K562 (cell line): ENCODE measurements at regions not wholly inside any gene's neighbourhood (a gene's known extent, or its start where the extent isn't known, plus 50 kb on each side); places are given as distances from the start of the nearest gene placed in this dataset.

Source experiments
- CBFA2T3 ChIP-seq: fragments of 450-650 bp; IDR thresholded peaks from 2 replicates; pipeline ENCODE4 v1.6.1; 2017
- CC2D1A ChIP-seq: fragments of 450-650 bp; IDR thresholded peaks from 2 replicates; pipeline ENCODE4 v1.6.1; 2017; ENCODE audit warnings: mild to moderate bottlenecking
- DPF2 ChIP-seq: fragments of 450-650 bp; IDR thresholded peaks from 2 replicates; pipeline ENCODE4 v1.6.1; 2016
- EGR1 ChIP-seq: fragments of 450-650 bp; conservative IDR thresholded peaks from 2 replicates; pipeline ENCODE4 v1.6.1; 2017; ENCODE audit warnings: mild to moderate bottlenecking
- GATAD2B ChIP-seq: fragments of 450-650 bp; IDR thresholded peaks from 2 replicates; pipeline ENCODE4 v1.6.1; 2017; ENCODE audit warnings: mild to moderate bottlenecking, borderline replicate concordance
- HMG20B ChIP-seq: fragments of 250-450 bp; sonication (Bioruptor Pico); IDR thresholded peaks from 2 replicates; pipeline ENCODE4 v1.5.0; 2021; ENCODE audit warnings: mild to moderate bottlenecking
- JUNB ChIP-seq: fragments of 450-650 bp; formaldehyde crosslinking; conservative IDR thresholded peaks from 2 replicates; pipeline ENCODE4 v1.4.0; 2020; ENCODE audit warnings: mild to moderate bottlenecking
- NFIC ChIP-seq: fragments of 450-650 bp; IDR thresholded peaks from 2 replicates; pipeline ENCODE4 v1.6.1; 2017; ENCODE audit warnings: mild to moderate bottlenecking, inconsistent platforms
- NONO ChIP-seq, 2 experiments: fragments of 200-400 bp in 1 of 2; fragments of 450-650 bp in 1 of 2; formaldehyde crosslinking in 1 of 2; IDR thresholded peaks; 2 replicates each; pipeline ENCODE4 v1.6.1; 2017; ENCODE audit warnings: low read depth in 2 of 2, mild to moderate bottlenecking in 2 of 2, moderate library complexity in 2 of 2, low read length in 1 of 2
- RBM39 ChIP-seq: fragments of 200-400 bp; formaldehyde crosslinking; optimal IDR thresholded peaks from 2 replicates; pipeline ENCODE3; 2018; ENCODE audit warnings: low read depth, low read length
- RREB1 ChIP-seq: fragments of 250-450 bp; sonication (Bioruptor Pico); IDR thresholded peaks from 2 replicates; pipeline ENCODE4 v1.4.0; 2020
- SRSF1 ChIP-seq: fragments of 200-400 bp; formaldehyde crosslinking; IDR thresholded peaks from 2 replicates; pipeline ENCODE4 v1.6.1; 2017; ENCODE audit warnings: mild to moderate bottlenecking, low read depth, low read length, moderate library complexity
- TBL1XR1 ChIP-seq, 2 experiments: IDR thresholded peaks; 2 replicates each; pipeline ENCODE4 v1.6.1; 2012; ENCODE audit warnings: improper control_type of control experiment in 2 of 2, low read length in 2 of 2, mild to moderate bottlenecking in 1 of 2
- YY1 ChIP-seq, 3 experiments: IDR thresholded peaks; 2 replicates each; pipeline ENCODE4 v1.6.1; 2011; ENCODE audit warnings: low read length in 2 of 3, mild to moderate bottlenecking in 2 of 3, moderate library complexity in 2 of 3, borderline replicate concordance in 1 of 3, control low read depth in 1 of 3, low read depth in 1 of 3; ENCODE audit not compliant: insufficient read depth in 3 of 3, insufficient replicate concordance in 2 of 3, control insufficient read depth in 1 of 3, insufficient read length in 1 of 3; ENCODE audit errors: extremely low read depth in 1 of 3
- ZFX ChIP-seq: sonication (generic); formaldehyde crosslinking; IDR thresholded peaks from 2 replicates; pipeline ENCODE4 v1.8.0; 2022; ENCODE audit warnings: mild to moderate bottlenecking, missing genetic modification reagents, moderate library complexity
- ZNF143 ChIP-seq: sonication (generic); formaldehyde crosslinking; IDR thresholded peaks from 2 replicates; pipeline ENCODE4 v1.9.0; 2022; ENCODE audit warnings: mild to moderate bottlenecking, missing genetic modification reagents
- ZNF609 ChIP-seq: sonication (generic); formaldehyde crosslinking; IDR thresholded peaks from 2 replicates; pipeline ENCODE4 v1.8.1; 2023; ENCODE audit warnings: missing genetic modification reagents, mild to moderate bottlenecking, borderline replicate concordance

- TF ChIP-seq NFIC (peak; percentile 59), ZNF143 (CRISPR knock-in tag) (no peak), HMG20B (no peak), NONO (IDR thresholded peaks at IDR 0.05; ENCODE audit: low read depth in 2 of 2, low read length in 1 of 2) (0 out of 4 replicates have a peak, but pooled peaks of 1 of the 2 experiments have one; percentile 8), YY1 (IDR thresholded peaks at IDR 0.05; ENCODE audit: borderline replicate concordance in 1 of 3, control insufficient read depth in 1 of 3, extremely low read depth in 1 of 3, insufficient read depth in 3 of 3, insufficient read length in 1 of 3, insufficient replicate concordance in 2 of 3, low read depth in 1 of 3, low read length in 2 of 3) (peak in 1 of 3 experiments; percentile 17), DPF2 (peak; percentile 83), RREB1 (no peak), ZNF609 (CRISPR knock-in tag) (no peak), GATAD2B (no peak; the same call in 1 of the 2 replicates), RBM39 (no peak), ZFX (CRISPR knock-in tag) (no peak), EGR1 (peak; percentile 47; the same call in 1 of the 2 replicates), SRSF1 (no peak), CBFA2T3 (peak; percentile 93), TBL1XR1 (IDR thresholded peaks at IDR 0.05; ENCODE audit: low read length in 2 of 2) (0 out of 4 replicates have a peak, but pooled peaks of 1 of the 2 experiments have one; percentile 36), JUNB (CRISPR knock-in tag) (peak; percentile 90), CC2D1A (no peak)
These were observed 86.1 kb upstream of the SLC2A1 start (continued) for GRCh38 chr1:43044572-43045361.
